NCI-H69 (cell line): ENCODE measurements at regions not wholly inside any gene's neighbourhood (a gene's known extent, or its start where the extent isn't known, plus 50 kb on each side); places are given as distances from the start of the nearest gene placed in this dataset.
"Not testable (repeated sequence)": the region's sequence is repeated elsewhere in the genome, so short reads cannot be mapped to it uniquely, and the experiment has no call there.

Experiments used
- DNase-seq: peaks from one replicate; lab custom pipeline; 2025; lab: John Stamatoyannopoulos, UW

DNA sequence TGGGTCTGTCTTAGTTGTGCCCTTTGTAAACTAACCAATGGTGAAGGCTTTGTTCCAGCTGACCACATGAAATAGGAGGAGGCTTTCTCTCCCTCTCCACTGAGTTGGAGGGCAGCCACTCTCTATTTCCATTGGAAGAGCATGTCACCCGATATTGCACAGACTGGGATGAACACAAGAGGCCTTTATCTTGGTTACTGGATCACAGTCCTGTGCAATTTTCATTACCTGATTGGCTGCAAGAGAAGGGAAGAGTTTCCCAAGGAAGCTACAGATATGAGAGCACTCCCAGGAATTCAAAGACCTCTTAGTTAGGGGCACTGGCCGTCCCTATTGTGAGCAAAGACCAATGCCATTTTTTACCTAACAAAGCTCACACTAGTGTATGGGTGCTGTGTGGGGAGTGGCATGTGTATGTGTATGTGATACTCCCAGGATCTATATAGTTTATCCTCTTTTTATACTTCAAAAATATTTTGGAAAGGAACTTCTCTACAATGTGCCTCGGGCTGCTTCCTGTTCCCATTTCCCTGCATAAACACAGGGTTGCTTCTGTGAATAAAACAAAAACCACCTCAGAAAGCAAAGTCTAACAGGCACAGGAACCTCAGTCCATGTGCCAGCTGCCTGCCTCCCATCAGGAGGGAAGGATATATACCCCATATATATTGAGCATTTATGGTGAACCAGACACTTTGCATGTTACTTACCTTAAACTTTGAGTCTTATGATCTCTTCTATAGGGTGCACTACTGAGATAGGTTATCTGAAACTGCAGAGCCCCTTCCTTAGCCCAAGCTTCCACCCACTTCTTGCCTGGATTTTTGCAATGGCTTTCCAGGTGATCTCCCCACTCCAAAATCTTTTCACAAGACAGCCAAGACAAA, 126.5 kb downstream of the RASSF10 start:
- DNase-seq = peak; percentile 77

DNA sequence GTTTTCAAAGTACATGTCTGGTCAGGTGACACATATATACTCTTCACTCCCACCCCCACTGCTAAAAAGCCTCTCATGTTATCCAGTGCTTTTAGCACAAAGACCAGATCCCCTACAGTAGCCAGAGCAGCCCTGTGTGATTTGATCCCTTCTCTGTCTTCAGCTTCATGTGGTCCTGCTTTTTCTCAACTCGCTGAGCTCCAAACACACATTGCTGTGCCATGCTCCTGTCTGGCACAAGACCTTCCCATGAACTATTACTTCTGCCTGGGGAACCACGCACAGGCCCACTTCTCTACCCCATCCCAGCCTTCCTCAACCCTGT, 127.1 kb downstream of the RASSF10 start:
- no peak for DNase-seq

DNA sequence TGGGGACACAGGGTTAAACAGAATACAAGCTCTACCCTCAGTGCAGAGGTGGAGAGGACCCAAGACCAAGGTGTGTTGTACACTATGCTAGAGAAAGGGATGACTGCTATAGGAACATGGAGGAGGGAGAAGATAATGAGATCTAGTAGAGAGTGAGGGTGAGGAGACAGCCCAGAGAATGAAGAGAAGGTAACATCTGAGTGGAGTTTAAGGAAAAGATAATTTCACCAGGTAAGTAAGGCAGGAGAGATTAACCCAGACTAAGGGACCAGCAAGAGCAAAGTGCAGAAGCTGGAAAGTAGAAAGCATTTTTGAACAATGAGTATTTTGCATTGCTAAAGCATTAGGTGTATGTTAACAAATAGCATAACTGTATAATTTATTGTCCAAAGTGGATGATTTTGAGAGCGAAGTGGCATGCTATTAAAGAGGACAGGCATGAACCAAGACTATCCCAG, 128.8 kb downstream of the RASSF10 start:
- DNase-seq = no peak

DNA sequence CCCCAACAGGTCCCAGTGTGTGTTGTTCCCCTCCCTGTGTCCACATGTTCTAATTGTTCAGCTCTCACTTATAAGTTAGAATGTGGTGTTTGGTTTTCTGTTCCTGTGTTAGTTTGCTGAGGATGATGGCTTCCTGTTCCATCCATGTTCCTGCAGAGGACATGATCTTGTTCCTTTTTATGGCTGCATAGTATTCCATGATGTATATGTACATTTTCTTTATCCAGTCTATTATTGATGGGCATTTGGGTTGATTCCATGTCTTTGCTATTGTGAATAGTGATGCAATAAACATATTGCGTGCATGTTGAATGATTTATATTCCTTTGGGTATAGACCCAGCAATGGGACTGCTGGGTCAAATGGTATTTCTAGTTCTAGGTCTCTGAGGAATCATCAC, 130.0 kb downstream of the RASSF10 start:
- not testable (repeated sequence) for DNase-seq

DNA sequence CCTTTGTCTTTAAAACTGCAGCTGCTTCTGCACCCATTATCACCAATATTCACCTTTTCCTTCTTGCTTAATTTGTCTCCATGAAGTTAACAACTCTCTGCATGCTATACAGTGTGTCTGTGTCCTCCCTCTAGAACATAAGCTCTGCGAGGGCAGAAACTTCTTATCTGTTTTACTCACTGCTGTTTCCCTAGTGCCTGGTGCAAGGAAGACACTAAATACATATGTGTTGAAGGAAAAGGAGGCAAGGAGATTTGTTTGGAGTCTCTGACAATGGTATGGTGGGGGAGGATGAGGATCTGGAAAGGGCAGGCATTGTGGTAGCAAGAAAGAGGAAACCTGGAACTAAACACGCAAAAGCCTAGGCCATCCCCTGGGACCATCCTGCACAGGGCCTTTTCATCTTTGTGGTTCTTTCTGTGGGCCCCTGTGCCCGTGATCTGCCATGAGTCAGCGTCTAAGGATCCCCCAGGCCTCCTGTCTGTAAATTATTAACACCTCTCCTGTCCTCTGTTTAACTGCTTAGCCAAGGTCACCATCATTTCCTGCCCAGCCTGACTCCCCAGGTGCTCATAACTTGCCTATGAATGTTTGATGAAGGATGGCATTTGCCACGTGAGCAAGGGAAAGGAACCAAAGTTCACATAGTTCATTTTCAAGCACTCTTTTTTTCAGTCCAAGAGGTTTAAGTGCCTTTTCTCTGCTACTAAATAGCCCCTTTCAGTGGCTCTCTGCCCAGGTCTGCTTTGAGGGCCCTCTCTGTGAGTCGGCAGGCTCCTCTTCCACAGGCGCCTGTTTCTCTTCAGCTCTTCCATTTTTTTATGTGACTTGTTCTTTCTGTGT, 131.1 kb downstream of the RASSF10 start:
- DNase-seq = peak; percentile 79

DNA sequence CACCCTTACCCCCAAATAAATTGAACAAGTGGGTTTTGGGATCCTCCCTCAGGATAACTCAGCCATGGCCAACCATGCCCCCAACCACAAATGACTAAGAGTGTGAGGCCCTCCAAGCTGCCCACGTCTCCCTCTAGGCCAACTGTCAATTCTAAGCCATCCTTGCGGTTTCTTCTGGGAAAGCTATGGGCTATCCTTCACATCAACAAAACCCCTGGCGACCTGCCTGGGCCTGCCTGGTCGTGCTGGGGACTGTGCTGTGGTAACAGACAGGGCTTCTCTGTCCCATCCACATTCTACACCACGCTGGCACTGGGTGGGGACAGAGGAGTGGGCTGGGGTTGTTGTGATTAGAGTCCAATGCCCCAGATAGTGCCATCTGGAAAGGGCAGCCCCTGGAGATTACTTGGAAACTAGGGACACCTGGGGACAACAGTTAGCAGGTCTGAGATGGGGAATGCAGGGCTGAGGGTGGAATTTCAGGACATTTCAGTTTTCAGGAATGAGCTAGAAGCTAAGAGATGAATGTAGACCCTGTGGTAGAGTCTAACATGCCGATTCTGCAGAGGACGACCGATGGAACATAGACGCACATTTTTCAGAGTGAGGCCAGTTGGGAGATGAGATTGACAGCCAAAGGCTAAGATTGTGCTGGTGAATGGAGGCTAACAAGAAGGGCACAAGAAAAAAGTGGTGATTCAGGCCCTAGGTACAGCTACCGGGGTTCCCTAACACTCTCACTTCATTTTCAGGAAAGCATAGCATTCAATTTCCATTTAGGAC, 131.9 kb downstream of the RASSF10 start:
- DNase-seq = no peak

DNA sequence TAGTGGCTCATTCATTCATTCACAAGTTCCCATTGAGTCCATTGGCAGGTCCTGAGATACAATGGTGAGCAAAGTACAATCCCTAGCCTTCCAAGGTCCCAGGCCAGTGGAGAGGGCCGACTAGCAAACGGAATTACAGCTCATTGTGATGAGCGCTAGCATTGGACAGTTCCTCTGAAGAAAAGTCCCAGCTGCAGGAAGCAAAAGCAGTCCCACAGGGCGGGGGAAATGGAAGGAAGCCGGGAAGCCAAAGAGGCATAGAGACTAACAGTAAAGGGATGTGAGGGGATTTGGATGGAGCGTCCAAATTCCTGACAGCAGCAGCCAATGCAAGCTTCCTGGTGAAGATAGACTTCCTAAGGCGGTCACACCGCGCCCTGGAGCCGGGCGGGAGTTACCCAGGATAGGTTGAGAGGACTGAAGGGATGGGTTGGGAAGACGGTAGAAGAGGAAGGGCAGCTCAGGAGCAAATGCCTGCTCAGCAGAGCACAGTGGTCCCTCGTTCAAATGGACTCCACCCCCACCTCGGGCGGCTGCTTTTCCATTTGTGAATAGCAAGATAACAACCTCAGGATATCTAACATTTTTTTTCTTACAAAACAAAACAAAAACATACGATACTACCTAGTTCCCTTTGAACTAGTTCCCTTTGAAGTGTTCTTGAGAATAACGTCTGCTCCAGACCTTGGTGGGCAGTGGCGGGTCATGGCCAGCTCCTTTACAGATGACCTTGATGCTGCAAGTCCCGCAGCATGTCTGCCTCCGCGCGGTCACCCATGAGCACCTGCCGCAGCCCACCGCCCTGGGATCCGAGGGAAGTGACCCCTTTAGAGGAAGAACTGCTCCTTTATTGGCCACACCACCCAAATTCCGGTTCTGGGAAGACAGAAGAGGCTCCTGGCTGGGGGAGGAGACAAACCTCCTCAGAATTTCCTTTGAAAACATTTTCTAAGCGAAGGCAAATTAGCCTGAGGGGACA, 132.9 kb downstream of the RASSF10 start:
- no peak for DNase-seq

DNA sequence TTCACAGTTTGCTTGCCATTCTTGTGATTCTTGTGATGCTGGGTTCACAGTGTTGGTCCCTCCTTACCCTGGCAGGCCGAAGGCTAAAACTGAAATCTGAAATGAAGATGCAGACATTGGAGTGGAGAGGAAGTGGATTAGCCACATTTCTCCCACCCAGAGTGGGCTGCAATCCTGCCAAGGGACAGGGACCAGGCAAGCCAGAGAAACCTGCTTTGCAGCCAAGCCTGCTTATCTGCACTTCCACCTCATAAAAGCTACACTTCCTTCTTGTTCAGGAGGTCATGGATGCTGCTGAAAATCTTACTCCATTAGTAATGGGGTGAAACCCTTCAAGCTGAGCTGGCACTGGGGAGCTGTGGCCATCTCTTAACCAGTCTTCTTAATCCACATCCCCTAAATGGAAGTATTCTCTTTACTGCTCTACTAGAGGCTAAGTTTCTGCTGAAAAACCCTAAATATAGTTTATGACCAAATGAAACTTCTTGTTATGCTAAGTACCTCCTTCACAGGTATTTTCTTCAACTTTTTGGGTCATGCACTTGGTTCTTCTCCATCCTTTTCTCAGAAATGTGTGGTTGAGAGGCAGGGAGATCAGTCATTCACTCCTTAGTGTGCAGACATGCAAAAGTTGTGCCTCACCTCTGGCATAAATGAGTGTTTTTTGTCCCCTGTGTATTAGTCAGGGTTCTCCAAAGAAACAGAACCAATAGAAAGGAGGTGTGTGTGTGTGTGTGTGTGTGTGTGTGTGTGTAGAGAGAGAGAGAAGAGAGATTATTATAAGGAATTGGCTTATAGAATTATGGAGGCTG, 133.9 kb upstream of the BMAL1 start:
- no peak for DNase-seq

DNA sequence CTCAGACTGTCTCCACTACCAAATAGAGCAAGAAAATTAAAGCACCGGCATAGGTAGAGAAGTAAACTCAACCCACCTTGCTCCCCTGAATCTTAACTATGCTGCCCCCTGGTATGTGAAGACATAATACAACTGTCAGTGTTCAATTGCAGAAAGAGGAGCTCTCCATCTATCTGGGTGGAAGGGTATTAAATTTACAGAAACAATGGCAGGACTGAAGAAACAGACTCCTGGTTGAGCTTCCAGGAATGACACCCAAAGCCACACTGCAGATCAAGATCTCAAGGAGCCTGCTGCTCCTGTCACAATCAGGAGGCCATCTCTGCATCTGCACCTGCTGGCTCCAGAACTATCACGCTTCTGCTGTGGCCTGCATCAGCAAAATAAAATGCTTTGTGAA, 132.1 kb upstream of the BMAL1 start:
- no peak for DNase-seq

DNA sequence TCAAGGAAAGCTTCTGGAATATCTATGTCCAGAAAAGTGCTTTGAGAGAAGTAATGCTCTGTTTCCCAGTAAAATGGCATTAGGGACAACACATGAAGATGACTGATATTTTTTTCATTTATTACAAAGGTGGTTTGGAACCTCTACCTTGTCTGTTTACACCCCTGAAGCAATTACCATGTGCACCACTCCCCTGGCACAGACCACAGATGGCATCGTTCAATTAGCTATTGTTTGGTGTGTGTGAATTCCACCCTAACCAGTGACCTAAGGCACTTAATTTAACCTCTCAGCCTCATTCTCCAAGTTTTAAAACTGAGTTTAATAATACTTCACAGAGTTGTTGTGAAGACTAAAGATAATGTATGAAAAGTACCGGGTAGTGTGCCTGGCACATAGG, 127.6 kb upstream of the BMAL1 start:
- DNase-seq = peak; percentile 92

DNA sequence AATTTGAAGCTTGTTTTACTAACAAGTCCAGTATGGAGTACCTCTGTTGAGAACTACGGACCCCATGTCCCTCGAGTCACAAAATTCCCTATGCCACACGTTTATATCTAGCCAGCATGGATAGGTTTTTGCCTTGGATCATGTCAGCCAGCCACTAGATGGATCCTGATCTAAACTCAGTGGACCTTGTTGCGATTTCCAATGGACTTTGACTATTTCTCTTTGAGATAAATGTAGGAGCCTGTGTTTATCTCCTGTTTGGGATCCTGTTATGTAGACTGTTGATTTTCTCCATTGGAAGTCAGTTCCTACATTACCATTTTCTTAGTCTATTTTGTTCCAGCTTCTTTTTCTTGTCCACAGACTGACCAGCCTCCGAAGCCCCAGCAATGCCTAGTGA, 127.1 kb upstream of the BMAL1 start:
- DNase-seq = no peak

DNA sequence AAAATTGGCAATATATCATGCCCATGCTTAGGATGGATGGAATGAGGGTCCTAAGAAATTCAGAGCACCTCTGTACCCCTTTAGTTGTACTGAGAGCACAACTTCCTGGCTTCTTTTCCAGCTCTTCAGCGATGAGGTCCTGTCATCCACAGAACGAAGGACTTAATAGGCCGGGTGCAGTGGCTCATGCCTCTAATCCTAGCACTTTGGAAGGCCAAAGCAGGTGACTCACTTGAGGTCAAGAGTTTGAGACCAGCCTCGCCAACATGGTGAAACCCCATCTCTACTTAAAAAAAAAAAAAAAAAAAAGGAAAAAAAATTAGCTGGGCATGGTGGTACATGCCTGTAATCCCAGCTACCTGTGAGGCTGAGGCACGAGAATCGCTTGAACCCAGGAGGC, 125.3 kb upstream of the BMAL1 start:
- DNase-seq = no peak

DNA sequence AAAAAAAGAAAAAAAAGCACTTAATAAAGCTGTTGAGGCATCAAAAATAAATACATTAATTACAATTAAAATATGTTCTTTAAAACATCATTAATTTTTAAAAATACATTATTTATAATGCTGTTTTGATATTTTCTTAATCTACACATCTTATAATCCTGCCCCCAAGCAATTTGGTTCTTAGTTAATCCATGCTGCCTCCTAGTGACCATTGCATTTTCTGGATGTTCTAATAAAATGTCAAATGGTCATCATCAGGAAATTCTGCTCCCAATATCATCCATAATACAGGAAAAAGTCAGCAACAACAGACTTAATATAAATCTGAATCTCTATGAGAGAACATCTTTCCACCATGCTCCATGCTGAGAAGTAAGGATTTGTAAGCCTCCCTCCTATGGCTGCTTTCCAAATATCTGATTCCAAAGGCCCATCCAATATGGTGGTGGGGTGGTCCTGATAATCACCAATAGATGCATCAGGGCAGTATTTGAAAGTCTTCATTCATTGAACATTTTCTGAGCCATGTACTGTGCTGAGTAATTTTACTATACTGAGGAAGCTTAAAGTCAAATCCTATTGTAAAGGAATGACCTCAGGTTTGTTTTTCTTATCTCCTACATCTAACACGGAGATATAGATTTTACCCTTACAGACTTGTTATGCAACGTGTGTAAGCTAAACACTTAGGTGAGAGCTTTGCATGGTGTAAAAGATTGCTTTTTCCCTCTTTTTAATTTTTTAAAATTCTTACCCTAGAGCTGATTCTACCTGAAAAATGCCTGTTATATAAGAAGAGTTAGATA, 124.7 kb upstream of the BMAL1 start:
- DNase-seq = peak; percentile 52

DNA sequence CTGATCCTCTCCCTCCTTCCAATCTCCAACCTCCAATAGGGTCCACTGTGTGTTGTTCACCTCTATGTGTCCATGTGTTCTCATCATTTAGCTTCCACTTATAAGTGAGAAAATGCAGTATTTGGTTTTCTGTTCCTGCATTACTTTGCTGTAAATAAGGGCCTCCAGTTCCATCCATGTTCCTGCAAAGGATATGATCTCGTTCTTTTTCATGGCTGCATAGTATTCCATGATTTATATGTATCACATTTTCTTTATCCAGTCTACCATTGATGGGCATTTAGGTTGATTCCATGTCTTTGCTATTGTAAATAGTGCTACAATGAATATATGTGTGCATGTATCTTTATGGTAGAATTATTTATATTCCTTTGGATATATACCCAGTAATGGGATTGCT, 123.2 kb upstream of the BMAL1 start:
- DNase-seq = not testable (repeated sequence)

DNA sequence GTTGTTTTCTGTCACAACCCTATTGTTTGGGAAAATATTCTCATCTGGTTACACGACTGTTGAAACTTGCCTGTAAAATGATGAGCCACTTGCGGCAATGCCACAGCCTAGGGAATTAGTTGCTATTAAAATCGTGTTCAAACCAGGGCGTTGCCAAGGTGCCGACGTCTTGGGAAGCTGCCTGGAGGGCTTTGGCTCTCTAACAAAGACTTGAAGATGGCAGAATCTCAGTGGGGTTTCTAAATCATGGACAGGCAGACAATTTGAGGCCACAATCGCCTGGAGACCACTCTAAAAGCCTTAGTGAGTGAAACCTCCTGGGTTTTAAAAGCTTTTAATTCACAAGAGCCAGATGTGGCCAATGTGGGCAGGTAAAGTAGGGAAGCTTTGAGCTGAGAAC, 117.2 kb upstream of the BMAL1 start:
- DNase-seq = peak; percentile 98

DNA sequence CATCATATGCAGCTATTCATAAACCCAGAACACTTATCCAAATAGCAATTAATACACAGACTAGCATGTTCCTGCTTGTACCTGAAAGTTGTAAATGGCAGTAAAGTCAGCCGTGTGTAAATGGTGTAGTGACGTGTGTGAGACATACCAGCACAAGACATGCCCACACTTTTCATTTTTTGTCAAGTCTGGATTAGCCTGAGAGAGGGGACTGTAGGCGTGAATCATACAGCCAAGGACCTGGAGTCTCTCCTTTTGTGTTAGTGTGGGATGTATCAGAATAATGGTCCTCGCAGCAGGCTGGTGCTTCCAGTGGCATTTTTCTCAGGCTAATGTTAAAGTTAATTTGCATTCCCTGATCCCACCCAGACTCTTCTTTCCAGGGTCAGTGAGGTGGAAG, 116.8 kb upstream of the BMAL1 start:
- peak; percentile 91 for DNase-seq

DNA sequence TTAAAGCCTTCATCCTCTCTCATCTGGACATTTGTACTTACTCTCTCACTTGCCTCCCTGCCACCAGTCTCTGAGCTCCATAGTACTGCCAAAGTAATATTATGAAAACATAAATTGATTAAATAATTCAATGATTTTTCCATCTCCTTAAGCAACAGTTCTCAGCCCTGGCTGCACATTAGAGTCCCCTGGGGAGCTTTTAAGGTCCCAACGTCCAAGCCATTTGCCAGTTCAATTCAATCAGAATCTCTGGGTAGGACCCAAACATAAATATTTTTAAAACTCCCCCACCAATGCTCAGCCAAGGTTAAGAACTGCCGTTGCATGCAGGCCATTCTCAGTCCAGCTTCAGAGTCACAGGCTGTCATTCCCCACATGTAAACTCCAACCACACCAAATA, 114.4 kb upstream of the BMAL1 start:
- DNase-seq = peak; percentile 39

DNA sequence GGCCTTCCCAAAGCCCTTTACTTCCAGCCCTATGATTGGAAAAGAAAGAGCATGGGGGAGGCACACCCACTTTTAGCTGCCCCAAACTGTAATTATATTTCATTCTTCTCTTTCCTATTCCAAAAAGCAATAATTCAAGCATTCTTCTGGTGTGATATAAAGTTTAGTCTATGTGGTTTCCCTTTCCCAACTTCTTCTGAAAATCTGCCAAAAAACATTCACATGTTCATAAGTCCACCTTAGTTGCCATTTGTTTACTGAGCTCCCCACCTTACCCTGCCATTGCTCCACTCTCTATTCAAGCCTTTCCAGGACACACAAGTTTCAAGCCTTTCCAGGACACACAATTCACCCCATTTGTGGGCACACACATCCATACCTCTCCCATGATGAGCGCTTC, 111.6 kb upstream of the BMAL1 start:
- no peak for DNase-seq

DNA sequence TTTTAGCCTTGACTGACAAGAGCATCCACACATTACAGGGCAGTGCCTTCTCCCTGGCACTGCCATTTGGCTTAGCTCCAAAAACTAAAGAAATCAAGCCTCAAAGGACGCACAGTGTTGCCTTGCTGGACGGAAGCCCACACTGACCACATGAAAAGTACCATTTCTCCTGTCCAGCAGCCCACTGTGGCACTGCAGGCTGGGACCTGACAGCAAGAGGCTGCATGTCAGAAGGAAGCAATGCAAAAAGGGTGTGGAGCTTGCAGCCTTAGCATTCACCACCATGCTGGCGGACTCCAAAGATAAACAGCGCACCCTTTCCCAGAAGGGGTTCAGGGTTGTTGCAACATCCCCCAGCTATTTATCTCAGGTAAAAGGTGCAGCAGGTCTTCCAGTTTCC, 109.3 kb upstream of the BMAL1 start:
- DNase-seq = peak; percentile 77

DNA sequence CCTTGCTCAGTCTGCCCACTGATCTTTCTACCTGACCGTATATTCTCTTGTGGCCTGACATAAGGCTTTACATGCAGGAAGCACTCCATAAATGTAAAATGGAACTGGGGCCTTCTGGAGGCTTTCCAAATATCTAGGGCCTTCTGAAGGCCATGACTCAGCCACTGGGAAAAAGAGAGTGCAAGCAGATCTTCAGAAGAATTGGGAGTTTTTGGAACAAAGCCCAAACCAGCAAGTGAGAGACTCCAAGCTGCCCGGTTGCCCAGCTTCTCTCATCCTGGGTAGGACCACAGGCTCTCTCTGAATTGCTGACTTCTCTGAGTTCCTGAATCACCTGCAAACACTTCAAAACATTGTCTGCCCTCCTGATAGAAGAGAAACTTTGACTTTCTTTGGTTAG, 107.9 kb upstream of the BMAL1 start:
- peak; percentile 84 for DNase-seq
